ENCODE measurements at regions not wholly inside any gene's neighbourhood (a gene's known extent, or its start where the extent isn't known, plus 50 kb on each side); places are given as distances from the start of the nearest gene placed in this dataset.
A peak's percentile ranks its signal among the peaks of the same experiment; 100 is the strongest.

GRCh38 chr16:85398688-85399582 lies 214.2 kb upstream of the GSE1 start:
- Mint-ChIP-seq H3K9me3 (no peaks in the 10 kb centered on the region), H3K4me1 (peaks cover 53% of the 10 kb centered on the region), H3K27ac (peak overlapping the region in 2 of 3 experiments; percentile 38 to 59), H3K36me3 (ENCODE audit: low read depth) (no peaks in the 10 kb centered on the region), H3K4me3 (no peak overlapping the region), H3K27me3 (ENCODE audit: low read depth) (peaks cover 6% of the 10 kb centered on the region)
- TF ChIP-seq, protein P1, sequence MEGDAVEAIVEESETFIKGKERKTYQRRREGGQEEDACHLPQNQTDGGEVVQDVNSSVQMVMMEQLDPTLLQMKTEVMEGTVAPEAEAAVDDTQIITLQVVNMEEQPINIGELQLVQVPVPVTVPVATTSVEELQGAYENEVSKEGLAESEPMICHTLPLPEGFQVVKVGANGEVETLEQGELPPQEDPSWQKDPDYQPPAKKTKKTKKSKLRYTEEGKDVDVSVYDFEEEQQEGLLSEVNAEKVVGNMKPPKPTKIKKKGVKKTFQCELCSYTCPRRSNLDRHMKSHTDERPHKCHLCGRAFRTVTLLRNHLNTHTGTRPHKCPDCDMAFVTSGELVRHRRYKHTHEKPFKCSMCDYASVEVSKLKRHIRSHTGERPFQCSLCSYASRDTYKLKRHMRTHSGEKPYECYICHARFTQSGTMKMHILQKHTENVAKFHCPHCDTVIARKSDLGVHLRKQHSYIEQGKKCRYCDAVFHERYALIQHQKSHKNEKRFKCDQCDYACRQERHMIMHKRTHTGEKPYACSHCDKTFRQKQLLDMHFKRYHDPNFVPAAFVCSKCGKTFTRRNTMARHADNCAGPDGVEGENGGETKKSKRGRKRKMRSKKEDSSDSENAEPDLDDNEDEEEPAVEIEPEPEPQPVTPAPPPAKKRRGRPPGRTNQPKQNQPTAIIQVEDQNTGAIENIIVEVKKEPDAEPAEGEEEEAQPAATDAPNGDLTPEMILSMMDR (IDR thresholded peaks at IDR 0.05; ENCODE audit: unreplicated experiment in 3 of 3) = no peak

- Mint-ChIP-seq H3K4me1 (peaks cover 45% of the 10 kb centered on the region), H3K9me3 (no peaks in the 10 kb centered on the region), H3K27ac (no peak overlapping the region), H3K36me3 (ENCODE audit: low read depth) (no peaks in the 10 kb centered on the region), H3K4me3 (no peak overlapping the region), H3K27me3 (ENCODE audit: low read depth) (peaks cover 6% of the 10 kb centered on the region)
- TF ChIP-seq, protein P1 (IDR thresholded peaks at IDR 0.05; ENCODE audit: unreplicated experiment in 3 of 3) = no peak
These were observed 213.4 kb upstream of the GSE1 start for GRCh38 chr16:85399583-85400284.

GRCh38 chr16:85400305-85401205 lies 212.6 kb upstream of the GSE1 start:
- Mint-ChIP-seq H3K36me3 (ENCODE audit: low read depth) (no peaks in the 10 kb centered on the region), H3K4me3 (no peak overlapping the region), H3K27me3 (ENCODE audit: low read depth) (peaks cover 6% of the 10 kb centered on the region), H3K4me1 (peaks cover 37% of the 10 kb centered on the region), H3K27ac (no peak overlapping the region), H3K9me3 (no peaks in the 10 kb centered on the region)
- TF ChIP-seq, protein P1 (IDR thresholded peaks at IDR 0.05; ENCODE audit: unreplicated experiment in 3 of 3) = no peak

DNA sequence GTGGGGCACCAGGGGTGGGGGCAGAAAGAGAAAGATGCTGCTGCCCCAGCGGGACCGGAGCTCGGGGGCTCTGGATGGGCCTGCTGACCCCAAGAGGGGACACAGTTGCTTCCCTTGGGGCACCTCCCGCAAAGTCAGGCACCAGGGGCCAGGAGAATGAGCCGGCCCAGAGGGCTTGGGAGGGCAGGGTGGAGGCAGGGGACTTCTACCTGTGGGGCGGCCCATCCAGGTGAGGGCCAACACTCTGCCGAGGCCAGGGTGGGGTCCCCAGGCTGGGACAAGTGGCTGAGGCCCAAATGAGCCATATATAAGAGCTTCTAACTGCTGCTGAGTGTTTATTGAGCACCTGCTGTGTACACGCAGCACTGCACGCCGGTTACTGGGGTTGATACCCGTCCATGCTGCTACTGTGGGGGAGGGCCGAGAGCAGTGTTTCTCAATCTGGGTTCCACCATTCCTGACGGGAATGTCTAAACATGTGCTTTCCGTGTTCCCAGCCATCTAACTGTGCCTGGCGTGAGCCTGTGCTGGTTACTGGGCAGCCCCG lies 211.7 kb upstream of the GSE1 start:
- H3K27ac Mint-ChIP-seq = peak overlapping the region in 2 of 3 experiments; percentile 18 to 24
- TF ChIP-seq, protein P1 (IDR thresholded peaks at IDR 0.05; ENCODE audit: unreplicated experiment in 3 of 3) = no peak

DNA sequence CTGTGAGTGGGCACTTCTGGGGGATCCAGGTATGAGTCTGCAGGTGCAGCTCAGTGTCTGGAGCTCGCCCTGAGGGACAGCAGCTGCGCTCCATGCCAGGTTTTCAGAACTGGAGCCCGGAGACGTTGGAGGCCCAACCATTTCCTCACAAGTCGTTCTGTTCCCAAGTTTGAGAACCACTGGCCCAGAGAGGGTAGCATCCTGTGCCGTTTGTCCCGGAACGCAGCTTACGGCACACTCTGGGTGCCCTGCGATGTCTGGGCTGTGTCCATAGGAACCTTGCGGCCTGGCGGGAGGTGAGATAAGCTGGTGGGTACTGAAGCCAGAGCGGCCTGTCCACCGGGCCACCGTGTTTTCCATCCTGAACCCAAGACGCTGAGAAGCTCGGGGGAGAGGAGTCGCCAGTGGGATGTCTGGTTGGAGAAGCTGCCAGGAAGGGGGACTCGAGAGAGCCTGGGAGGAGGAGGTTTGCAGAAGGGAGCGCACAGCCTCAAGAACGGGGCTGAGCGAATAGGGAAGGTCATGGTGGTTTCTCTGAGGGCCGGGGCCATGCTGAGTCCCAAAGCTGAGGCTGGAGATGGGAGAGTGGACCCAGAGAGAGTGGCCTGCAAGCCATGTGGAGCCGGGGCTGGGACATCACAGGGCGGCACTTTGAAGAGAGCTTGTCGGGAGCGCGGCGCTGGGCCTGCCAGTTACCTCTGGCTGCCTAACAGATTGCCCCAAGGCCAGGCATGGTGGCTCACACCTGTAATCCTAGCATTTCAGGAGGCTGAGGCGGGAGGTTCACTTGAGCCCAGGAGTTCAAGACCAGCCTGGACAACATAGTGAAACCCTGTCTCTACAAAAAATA lies 211.0 kb upstream of the GSE1 start:
- H3K4me3 Mint-ChIP-seq = no peak overlapping the region
- peaks cover 6% of the 10 kb centered on the region for H3K27me3 Mint-ChIP-seq (ENCODE audit: low read depth)
- peaks cover 22% of the 10 kb centered on the region for H3K4me1 Mint-ChIP-seq
- H3K36me3 Mint-ChIP-seq (ENCODE audit: low read depth) = no peaks in the 10 kb centered on the region
- H3K27ac Mint-ChIP-seq = peak overlapping the region in 2 of 3 experiments; percentile 18 to 24
- TF ChIP-seq, protein P1 (IDR thresholded peaks at IDR 0.05; ENCODE audit: unreplicated experiment in 3 of 3) = no peak
- no peaks in the 10 kb centered on the region for H3K9me3 Mint-ChIP-seq

More for the DNA sequence above, 211.7 kb upstream of the GSE1 start:
- Mint-ChIP-seq H3K27me3 (ENCODE audit: low read depth) (peaks cover 6% of the 10 kb centered on the region), H3K4me1 (peaks cover 28% of the 10 kb centered on the region), H3K4me3 (no peak overlapping the region), H3K9me3 (no peaks in the 10 kb centered on the region), H3K36me3 (ENCODE audit: low read depth) (no peaks in the 10 kb centered on the region)

Measured in nephron (organoid).